Esophagus muscularis mucosa (tissue), 4 donors: ENCODE measurements at regions not wholly inside any gene's neighbourhood (a gene's known extent, or its start where the extent isn't known, plus 50 kb on each side); places are given as distances from the start of the nearest gene placed in this dataset.

ENCODE experiments used
- DNase-seq: peaks from one replicate; pipeline ENCODE4 v3.0.0-alpha.2; 2017; ENCODE audit errors: extremely low spot score
- H3K27ac ChIP-seq, 4 donors: fragments of 200-600 bp; sonication (generic); replicated peaks in 1 of 4; 1 replicate in 3 of 4; 2 replicates in 1 of 4; pipeline ENCODE4 v1.5.1; 2016 to 2019; ENCODE audit warnings: mild to moderate bottlenecking in 1 of 4
- H3K27me3 ChIP-seq, 4 donors: fragments of 200-600 bp; sonication (generic); one replicate each; pipeline versions ENCODE4 v1.5.1 to v1.6.0; 2016 to 2019
- H3K36me3 ChIP-seq, 4 donors: fragments of 200-600 bp; sonication (generic); one replicate each; pipeline ENCODE4 v1.5.1; 2016 to 2019
- H3K4me1 ChIP-seq, 4 donors: fragments of 200-600 bp; sonication (generic); one replicate each; pipeline ENCODE4 v1.5.1; 2016 to 2019
- H3K4me3 ChIP-seq, 4 donors: fragments of 200-600 bp; sonication (generic); 1 replicate in 2 of 4; 2 replicates in 2 of 4; pipeline ENCODE4 v1.5.1; 2016 to 2019; ENCODE audit warnings: mild to moderate bottlenecking in 4 of 4, moderate library complexity in 1 of 4
- H3K9me3 ChIP-seq, 4 donors: fragments of 200-600 bp; sonication (generic); 1 replicate in 3 of 4; 2 replicates in 1 of 4; pipeline ENCODE4 v1.5.1; 2016 to 2019
- EP300 ChIP-seq: sonication (generic); formaldehyde crosslinking; IDR thresholded peaks from one replicate; pipeline ENCODE4 v1.6.1; 2017; ENCODE audit warnings: antibody characterized with exemption
- POLR2A ChIP-seq: fragments of 450-650 bp; IDR thresholded peaks from one replicate; pipeline ENCODE4 v1.6.1; 2017; ENCODE audit warnings: antibody characterized with exemption, moderate library complexity, mild to moderate bottlenecking, low read depth
- POLR2AphosphoS5 ChIP-seq, 2 donors: sonication (generic); formaldehyde crosslinking; IDR thresholded peaks; one replicate each; pipeline ENCODE4 v1.6.1; 2017; ENCODE audit warnings: antibody characterized with exemption in 2 of 2
- WGBS: methylation state at CpG from one replicate; pipeline ENCODE4 v1.1.5; 2018; 5-methylcytosine and 5-hydroxymethylcytosine counted together
- intact Hi-C: fragments of 100-400 bp; cut with DNase I; formaldehyde crosslinking; loops from one replicate; pipeline ENCODE4 v1.15.1; 2023
- TF ChIP-seq, protein P1 (sequence below), 3 experiments: fragments of 200-600 bp in 2 of 3; fragments of 450-650 bp in 1 of 3; sonication (generic) in 2 of 3; IDR thresholded peaks; one replicate each; pipeline ENCODE4 v1.5.1; 2017 to 2019; ENCODE audit warnings: antibody characterized with exemption in 3 of 3, mild to moderate bottlenecking in 2 of 3, moderate library complexity in 1 of 3

DNA sequence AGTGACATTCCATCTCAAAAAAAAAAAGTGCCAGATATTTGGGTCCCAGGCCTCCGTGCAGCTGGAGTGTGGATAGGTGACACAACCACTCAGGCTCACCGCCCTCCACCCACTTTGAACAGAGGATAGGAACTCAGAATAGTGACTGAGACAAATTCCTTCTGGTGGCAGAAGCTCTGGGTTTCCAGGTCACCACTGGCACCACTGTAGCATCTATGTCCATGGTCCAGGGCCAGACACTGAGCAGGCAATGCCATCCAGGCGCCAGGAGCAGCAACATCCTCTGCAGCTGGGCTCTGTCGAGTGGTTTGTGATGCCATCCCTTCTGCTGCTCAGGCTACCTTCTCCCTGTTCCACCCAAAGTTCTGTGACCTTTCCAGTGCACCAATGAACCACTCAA, 81.5 kb upstream of the PTPRM start:
- Histone ChIP-seq H3K27me3 (no peaks in the 10 kb centered on the region), H3K4me3 (no peak overlapping the region), H3K4me1 (peaks cover 0 to 6% (median 0%) of the 10 kb centered on the region in 4 donors), H3K27ac (peak overlapping the region in 1 of 4 donors; percentile 22), H3K9me3 (no peaks in the 10 kb centered on the region), H3K36me3 (no peaks in the 10 kb centered on the region)
- no peak for TF ChIP-seq EP300
- TF ChIP-seq, protein P1, sequence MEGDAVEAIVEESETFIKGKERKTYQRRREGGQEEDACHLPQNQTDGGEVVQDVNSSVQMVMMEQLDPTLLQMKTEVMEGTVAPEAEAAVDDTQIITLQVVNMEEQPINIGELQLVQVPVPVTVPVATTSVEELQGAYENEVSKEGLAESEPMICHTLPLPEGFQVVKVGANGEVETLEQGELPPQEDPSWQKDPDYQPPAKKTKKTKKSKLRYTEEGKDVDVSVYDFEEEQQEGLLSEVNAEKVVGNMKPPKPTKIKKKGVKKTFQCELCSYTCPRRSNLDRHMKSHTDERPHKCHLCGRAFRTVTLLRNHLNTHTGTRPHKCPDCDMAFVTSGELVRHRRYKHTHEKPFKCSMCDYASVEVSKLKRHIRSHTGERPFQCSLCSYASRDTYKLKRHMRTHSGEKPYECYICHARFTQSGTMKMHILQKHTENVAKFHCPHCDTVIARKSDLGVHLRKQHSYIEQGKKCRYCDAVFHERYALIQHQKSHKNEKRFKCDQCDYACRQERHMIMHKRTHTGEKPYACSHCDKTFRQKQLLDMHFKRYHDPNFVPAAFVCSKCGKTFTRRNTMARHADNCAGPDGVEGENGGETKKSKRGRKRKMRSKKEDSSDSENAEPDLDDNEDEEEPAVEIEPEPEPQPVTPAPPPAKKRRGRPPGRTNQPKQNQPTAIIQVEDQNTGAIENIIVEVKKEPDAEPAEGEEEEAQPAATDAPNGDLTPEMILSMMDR (IDR thresholded peaks at IDR 0.05): no peak
- no peak for TF ChIP-seq POLR2AphosphoS5 (IDR thresholded peaks at IDR 0.05)
- no peak for TF ChIP-seq POLR2A
- intact Hi-C loops: no loop called here
- 83% methylated on average over 4 of the region's 4 CpGs for WGBS
- DNase-seq: no peak

DNA sequence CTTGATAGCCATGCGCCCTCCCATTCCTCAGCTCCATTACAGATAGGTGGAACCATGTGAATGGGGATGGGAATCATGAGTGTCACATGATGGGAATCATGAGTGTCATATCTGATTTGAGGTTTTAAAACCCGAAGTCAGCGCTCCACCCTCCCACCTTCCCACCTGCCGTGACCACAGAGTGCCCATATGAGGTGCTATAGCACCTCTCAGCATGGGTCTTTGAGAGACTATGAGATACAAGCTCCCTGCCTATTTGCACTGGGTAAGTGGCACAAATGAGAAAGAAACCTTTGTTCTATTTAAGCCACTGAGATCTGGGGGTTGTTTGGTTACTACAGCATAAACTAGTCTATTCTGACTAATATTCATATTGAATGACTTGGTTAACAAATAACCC, 78.5 kb upstream of the PTPRM start:
- no peaks in the 10 kb centered on the region for H3K9me3 ChIP-seq
- H3K27ac ChIP-seq: no peak overlapping the region
- no peaks in the 10 kb centered on the region for H3K36me3 ChIP-seq
- no peak overlapping the region for H3K4me3 ChIP-seq
- peaks cover 0 to 6% (median 0%) of the 10 kb centered on the region in 4 donors for H3K4me1 ChIP-seq
- TF ChIP-seq, protein P1 (IDR thresholded peaks at IDR 0.05): no peak
- TF ChIP-seq POLR2AphosphoS5 (IDR thresholded peaks at IDR 0.05) (no peak), POLR2A (no peak), EP300 (no peak)
- H3K27me3 ChIP-seq: no peaks in the 10 kb centered on the region
- intact Hi-C loops: no loop called here
- 72% methylated on average over 4 of the region's 4 CpGs for WGBS
- DNase-seq: no peak

DNA sequence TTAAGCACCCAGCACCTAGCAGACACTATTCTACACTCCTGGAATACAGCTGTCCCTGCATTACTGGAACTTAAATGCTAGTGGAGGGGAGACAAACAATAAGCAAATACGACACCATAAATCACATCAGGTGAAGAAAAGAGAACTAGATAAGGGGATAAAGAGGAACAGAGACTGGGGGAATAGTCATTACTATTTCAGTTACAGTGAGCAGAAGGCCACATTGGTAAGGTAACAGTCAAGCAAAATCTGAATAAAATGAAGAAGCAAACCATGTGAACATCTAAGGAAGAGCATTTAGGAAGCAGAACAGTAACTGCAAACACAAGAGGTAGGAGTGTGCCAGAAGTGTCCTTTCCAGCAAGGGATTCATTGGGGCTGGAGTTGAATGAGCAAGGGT, 77.0 kb upstream of the PTPRM start:
- 92% methylated on average over 1 of the region's 1 CpG for WGBS
- no peak for DNase-seq
- intact Hi-C loops: no loop called here
- no peak overlapping the region for H3K27ac ChIP-seq
- H3K4me3 ChIP-seq: no peak overlapping the region
- H3K27me3 ChIP-seq: no peaks in the 10 kb centered on the region
- no peaks in the 10 kb centered on the region for H3K9me3 ChIP-seq
- no peaks in the 10 kb centered on the region for H3K4me1 ChIP-seq
- TF ChIP-seq EP300 (no peak), POLR2A (no peak), POLR2AphosphoS5 (IDR thresholded peaks at IDR 0.05) (no peak)
- TF ChIP-seq, protein P1 (IDR thresholded peaks at IDR 0.05): no peak
- no peaks in the 10 kb centered on the region for H3K36me3 ChIP-seq

DNA sequence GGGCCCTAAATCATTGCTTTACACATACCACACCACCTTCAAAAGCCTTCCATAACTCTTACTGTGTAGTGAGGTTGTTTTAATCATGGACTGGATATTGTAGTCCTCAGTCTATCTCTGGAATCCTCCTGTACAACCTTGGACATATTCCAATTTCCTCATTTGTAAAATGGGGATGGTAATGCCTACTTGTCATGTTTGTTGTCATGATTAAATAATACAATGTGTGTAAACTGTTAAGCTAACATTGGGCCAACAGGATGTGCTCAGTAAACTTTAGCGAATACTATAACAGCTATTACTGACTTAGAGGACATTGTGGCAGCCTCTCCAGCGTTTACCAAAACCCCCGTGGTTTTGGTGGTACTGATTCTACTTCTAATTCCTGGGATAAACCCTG, 74.7 kb upstream of the PTPRM start:
- no peaks in the 10 kb centered on the region for H3K36me3 ChIP-seq
- H3K4me1 ChIP-seq: no peaks in the 10 kb centered on the region
- no peaks in the 10 kb centered on the region for H3K9me3 ChIP-seq
- TF ChIP-seq POLR2A: no peak
- TF ChIP-seq, protein P1 (IDR thresholded peaks at IDR 0.05): no peak
- no peak for TF ChIP-seq POLR2AphosphoS5 (IDR thresholded peaks at IDR 0.05)
- no peak for TF ChIP-seq EP300
- H3K4me3 ChIP-seq: no peak overlapping the region
- no peak overlapping the region for H3K27ac ChIP-seq
- intact Hi-C loops: no loop called here
- DNase-seq: no peak
- 91% methylated on average over 3 of the region's 3 CpGs for WGBS
- H3K27me3 ChIP-seq: no peaks in the 10 kb centered on the region

DNA sequence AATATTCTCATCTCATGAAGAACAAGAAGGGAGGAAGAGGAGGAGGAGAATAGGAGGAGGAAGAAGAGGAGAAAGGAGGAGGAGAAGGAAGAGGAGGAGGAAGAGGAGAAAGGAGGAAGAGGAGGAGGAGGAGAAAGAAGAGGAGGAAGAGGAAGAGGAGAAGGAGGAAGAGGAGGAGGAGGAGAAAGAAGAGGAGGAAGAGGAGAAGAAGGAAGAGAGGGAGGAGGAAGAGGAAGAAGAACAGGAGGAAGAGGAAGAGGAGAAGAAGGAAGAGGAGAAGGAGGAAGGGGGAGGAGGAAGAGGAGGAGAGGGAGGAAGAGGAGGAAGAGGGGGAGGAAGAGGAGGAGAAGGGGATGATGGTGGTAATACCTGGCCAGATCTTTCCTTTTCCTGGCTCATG, 70.0 kb upstream of the PTPRM start:
- intact Hi-C loops: no loop called here
- no peaks in the 10 kb centered on the region for H3K9me3 ChIP-seq
- DNase-seq: no peak
- H3K36me3 ChIP-seq: no peaks in the 10 kb centered on the region
- H3K27ac ChIP-seq: no peak overlapping the region
- no peaks in the 10 kb centered on the region for H3K27me3 ChIP-seq
- no peak overlapping the region for H3K4me3 ChIP-seq
- TF ChIP-seq, protein P1 (IDR thresholded peaks at IDR 0.05): no peak
- no peak for TF ChIP-seq EP300
- TF ChIP-seq POLR2A: no peak
- TF ChIP-seq POLR2AphosphoS5 (IDR thresholded peaks at IDR 0.05): no peak
- H3K4me1 ChIP-seq: peaks cover 0 to 2% (median 0%) of the 10 kb centered on the region in 4 donors
